ENCODE measurements at regions not wholly inside any gene's neighbourhood (a gene's known extent, or its start where the extent isn't known, plus 50 kb on each side); places are given as distances from the start of the nearest gene placed in this dataset.
A peak's percentile ranks its signal among the peaks of the same experiment; 100 is the strongest.

- Histone ChIP-seq H3K4me1 (ENCODE audit: insufficient read depth, low read length) (no peaks in the 10 kb centered on the region), H2AFZ (ENCODE audit: low read depth, low read length) (peak overlapping the region; percentile 18), H3K9me3 (ENCODE audit: insufficient read depth, low read depth, low read length) (no peaks in the 10 kb centered on the region), H3K4me2 (ENCODE audit: low read length) (no peak overlapping the region), H3K36me3 (ENCODE audit: insufficient read depth, low read length) (no peaks in the 10 kb centered on the region), H3K9ac (ENCODE audit: low read length) (no peak overlapping the region), H3K79me2 (ENCODE audit: insufficient read depth, low read length) (no peaks in the 10 kb centered on the region), H4K20me1 (ENCODE audit: insufficient read depth, low read length) (no peaks in the 10 kb centered on the region), H3K27ac (ENCODE audit: low read depth, low read length) (no peak overlapping the region), H3K4me3 (ENCODE audit: insufficient read depth, low read depth, low read length) (no peak overlapping the region), H3K27me3 (ENCODE audit: insufficient read depth, low read length) (no peaks in the 10 kb centered on the region)
- Mint-ChIP-seq H3K9me3 (ENCODE audit: unreplicated experiment) (no peaks in the 10 kb centered on the region), H3K4me3 (ENCODE audit: unreplicated experiment) (no peak overlapping the region), H3K4me1 (ENCODE audit: low read depth, unreplicated experiment) (no peaks in the 10 kb centered on the region), H3K36me3 (ENCODE audit: low read depth, unreplicated experiment) (no peaks in the 10 kb centered on the region), H3K27ac (ENCODE audit: unreplicated experiment) (no peak overlapping the region), H3K27me3 (ENCODE audit: low read depth, unreplicated experiment) (no peaks in the 10 kb centered on the region)
- TF ChIP-seq EZH2 (IDR thresholded peaks at IDR 0.05; ENCODE audit: insufficient read depth, low read length) (no peak), CTCF (IDR thresholded peaks at IDR 0.05; ENCODE audit: insufficient read depth, low read depth, low read length) (no peak)
- no peak for FAIRE-seq
- DNase-seq (ENCODE audit: low read depth): no peak
These were observed 1015.0 kb upstream of the RAG2 start for GRCh38 chr11:37613031-37613430.

- Histone ChIP-seq H3K27ac (ENCODE audit: low read depth, low read length) (no peak overlapping the region), H3K9ac (ENCODE audit: low read length) (no peak overlapping the region), H3K27me3 (ENCODE audit: insufficient read depth, low read length) (no peaks in the 10 kb centered on the region), H2AFZ (ENCODE audit: low read depth, low read length) (no peak overlapping the region), H3K79me2 (ENCODE audit: insufficient read depth, low read length) (no peaks in the 10 kb centered on the region), H3K4me2 (ENCODE audit: low read length) (no peak overlapping the region), H4K20me1 (ENCODE audit: insufficient read depth, low read length) (no peaks in the 10 kb centered on the region), H3K36me3 (ENCODE audit: insufficient read depth, low read length) (no peaks in the 10 kb centered on the region), H3K9me3 (ENCODE audit: insufficient read depth, low read depth, low read length) (no peaks in the 10 kb centered on the region), H3K4me3 (ENCODE audit: insufficient read depth, low read depth, low read length) (no peak overlapping the region), H3K4me1 (ENCODE audit: insufficient read depth, low read length) (no peaks in the 10 kb centered on the region)
- H3K4me1 Mint-ChIP-seq (ENCODE audit: low read depth, unreplicated experiment): no peaks in the 10 kb centered on the region
- H3K9me3 Mint-ChIP-seq (ENCODE audit: unreplicated experiment): no peaks in the 10 kb centered on the region
- no peak for FAIRE-seq
- no peak overlapping the region for H3K27ac Mint-ChIP-seq (ENCODE audit: unreplicated experiment)
- no peaks in the 10 kb centered on the region for H3K27me3 Mint-ChIP-seq (ENCODE audit: low read depth, unreplicated experiment)
- no peak for TF ChIP-seq EZH2 (IDR thresholded peaks at IDR 0.05; ENCODE audit: insufficient read depth, low read length)
- no peak for TF ChIP-seq CTCF (IDR thresholded peaks at IDR 0.05; ENCODE audit: insufficient read depth, low read depth, low read length)
- no peaks in the 10 kb centered on the region for H3K36me3 Mint-ChIP-seq (ENCODE audit: low read depth, unreplicated experiment)
- no peak overlapping the region for H3K4me3 Mint-ChIP-seq (ENCODE audit: unreplicated experiment)
- no peak for DNase-seq (ENCODE audit: low read depth)
These were observed 1014.1 kb upstream of the RAG2 start for GRCh38 chr11:37612146-37612545.

GRCh38 chr11:37605229-37605628 is 1007.2 kb upstream of the RAG2 start:
- no peak overlapping the region for H3K4me3 Mint-ChIP-seq (ENCODE audit: unreplicated experiment)
- Histone ChIP-seq H3K9me3 (ENCODE audit: insufficient read depth, low read depth, low read length) (no peaks in the 10 kb centered on the region), H3K27ac (ENCODE audit: low read depth, low read length) (no peak overlapping the region), H3K4me3 (ENCODE audit: insufficient read depth, low read depth, low read length) (no peak overlapping the region), H3K27me3 (ENCODE audit: insufficient read depth, low read length) (no peaks in the 10 kb centered on the region), H4K20me1 (ENCODE audit: insufficient read depth, low read length) (no peaks in the 10 kb centered on the region), H3K36me3 (ENCODE audit: insufficient read depth, low read length) (no peaks in the 10 kb centered on the region), H3K4me2 (ENCODE audit: low read length) (no peak overlapping the region), H3K4me1 (ENCODE audit: insufficient read depth, low read length) (no peaks in the 10 kb centered on the region), H2AFZ (ENCODE audit: low read depth, low read length) (no peak overlapping the region), H3K79me2 (ENCODE audit: insufficient read depth, low read length) (no peaks in the 10 kb centered on the region), H3K9ac (ENCODE audit: low read length) (no peak overlapping the region)
- H3K4me1 Mint-ChIP-seq (ENCODE audit: low read depth, unreplicated experiment): no peaks in the 10 kb centered on the region
- no peaks in the 10 kb centered on the region for H3K27me3 Mint-ChIP-seq (ENCODE audit: low read depth, unreplicated experiment)
- no peak overlapping the region for H3K27ac Mint-ChIP-seq (ENCODE audit: unreplicated experiment)
- no peak for DNase-seq (ENCODE audit: low read depth)
- no peaks in the 10 kb centered on the region for H3K9me3 Mint-ChIP-seq (ENCODE audit: unreplicated experiment)
- TF ChIP-seq EZH2 (IDR thresholded peaks at IDR 0.05; ENCODE audit: insufficient read depth, low read length) (no peak), CTCF (IDR thresholded peaks at IDR 0.05; ENCODE audit: insufficient read depth, low read depth, low read length) (no peak)
- H3K36me3 Mint-ChIP-seq (ENCODE audit: low read depth, unreplicated experiment): no peaks in the 10 kb centered on the region
- FAIRE-seq: no peak
